GM19239 (cell line): ENCODE measurements at regions not wholly inside any gene's neighbourhood (a gene's known extent, or its start where the extent isn't known, plus 50 kb on each side); places are given as distances from the start of the nearest gene placed in this dataset.
A peak's percentile ranks its signal among the peaks of the same experiment; 100 is the strongest.
"Not testable (repeated sequence)": the region's sequence is repeated elsewhere in the genome, so short reads cannot be mapped to it uniquely, and the experiment has no call there.

ENCODE experiments used
- DNase-seq: peaks from one replicate; pipeline ENCODE4 v3.0.0; 2011; ENCODE audit warnings: low spot score; ENCODE audit not compliant: insufficient read length
- FAIRE-seq: peaks from 2 replicates; lab custom pipeline; 2011; peaks lifted over from hg19 to GRCh38; lab: Jason Lieb, UNC

GRCh38 chr6:81933089-81933488 lies 180.6 kb upstream of the TENT5A start:
- no peak for FAIRE-seq
- no peak for DNase-seq

- not testable (repeated sequence) for FAIRE-seq, DNase-seq
Observed at GRCh38 chr6:81932448-81932847, 180.0 kb upstream of the TENT5A start.

GRCh38 chr6:81929828-81930227 lies 177.3 kb upstream of the TENT5A start:
- DNase-seq = no peak
- FAIRE-seq = no peak

- FAIRE-seq (no peak), DNase-seq (no peak)
Observed at GRCh38 chr6:81925201-81925600, 172.7 kb upstream of the TENT5A start.

- DNase-seq = no peak
- no peak for FAIRE-seq
Observed at GRCh38 chr6:81909981-81910900, 157.8 kb upstream of the TENT5A start.

- no peak for FAIRE-seq
- no peak for DNase-seq
Observed at GRCh38 chr6:81909162-81909561, 156.7 kb upstream of the TENT5A start.

GRCh38 chr6:81906709-81907204 lies 154.3 kb upstream of the TENT5A start:
- FAIRE-seq (peak; percentile 47), DNase-seq (no peak)

- no peak for FAIRE-seq
- DNase-seq = no peak
Observed at GRCh38 chr6:81906041-81906440, 153.6 kb upstream of the TENT5A start.

DNA sequence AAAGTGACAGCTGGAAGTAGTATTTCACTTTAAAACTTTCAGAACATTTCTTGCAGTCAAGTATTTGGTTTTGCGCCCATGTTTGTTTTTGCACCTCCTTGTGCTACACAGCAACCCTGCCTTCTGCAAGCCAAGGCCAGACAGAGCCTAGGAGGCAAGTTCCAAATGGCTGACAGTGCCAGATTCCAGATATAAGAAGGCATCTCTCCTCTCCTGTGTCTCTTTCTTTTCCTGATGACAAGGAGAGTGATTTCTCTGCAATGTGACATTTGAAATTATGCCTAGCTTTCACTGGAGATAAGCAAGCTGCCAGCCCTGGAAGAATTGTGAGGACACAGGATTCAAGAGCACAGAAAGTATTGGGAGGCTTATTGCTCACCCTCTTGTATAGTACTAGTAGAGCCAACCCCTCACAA lies 149.1 kb upstream of the TENT5A start:
- FAIRE-seq = no peak

GRCh38 chr6:81900616-81901015 lies 148.1 kb upstream of the TENT5A start:
- FAIRE-seq = no peak
- DNase-seq = no peak

More for the DNA sequence above, 149.1 kb upstream of the TENT5A start:
- DNase-seq = no peak

- no peak for DNase-seq
- FAIRE-seq = no peak
Observed at GRCh38 chr6:81897793-81898192, 145.3 kb upstream of the TENT5A start.

DNA sequence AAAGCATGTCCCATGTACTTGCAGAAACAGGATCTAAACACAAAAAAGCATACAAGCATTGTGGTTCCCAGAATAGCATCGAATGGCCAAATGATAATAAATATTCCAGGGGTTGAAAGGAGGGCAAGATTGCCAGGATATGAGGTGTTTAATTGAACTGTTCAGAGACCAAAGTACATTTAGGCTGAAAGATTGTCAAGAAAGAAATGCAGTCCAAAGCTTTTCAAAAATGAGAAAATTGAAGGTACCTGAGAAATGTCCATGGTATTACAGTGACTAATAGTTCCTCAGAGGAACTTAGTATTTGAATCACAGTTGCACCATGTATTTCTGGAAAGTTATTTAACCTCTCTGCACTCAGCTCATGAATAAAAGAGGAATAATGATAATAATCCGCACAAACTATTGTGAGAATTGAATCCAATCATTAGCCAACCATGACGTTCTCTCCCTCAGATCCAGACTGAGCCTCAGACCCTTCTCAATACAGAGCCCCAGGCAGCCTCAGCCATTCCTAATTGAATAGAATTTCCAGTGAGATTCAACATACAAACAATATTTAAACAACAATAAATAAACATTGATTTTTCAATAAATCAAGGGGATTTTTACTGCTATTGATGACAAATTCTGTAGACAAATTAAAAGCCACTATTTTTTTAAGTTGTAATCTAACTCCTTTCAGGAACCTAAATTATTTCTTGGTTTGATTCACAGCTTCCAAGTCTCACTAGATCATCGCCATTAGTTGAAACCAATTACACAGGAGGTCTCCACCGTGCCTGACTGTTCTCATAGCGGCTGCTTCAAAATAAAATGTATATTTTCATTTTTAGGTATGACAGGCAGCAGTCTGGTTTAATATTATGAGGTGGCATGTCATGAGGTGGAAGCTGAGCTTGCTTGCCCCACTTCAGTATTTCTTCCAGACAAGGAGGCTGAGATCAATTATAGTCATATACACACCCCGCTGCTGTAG lies 144.3 kb upstream of the TENT5A start:
- FAIRE-seq (no peak), DNase-seq (no peak)

- FAIRE-seq = no peak
- no peak for DNase-seq
Observed at GRCh38 chr6:81895511-81896185, 143.2 kb upstream of the TENT5A start.

DNA sequence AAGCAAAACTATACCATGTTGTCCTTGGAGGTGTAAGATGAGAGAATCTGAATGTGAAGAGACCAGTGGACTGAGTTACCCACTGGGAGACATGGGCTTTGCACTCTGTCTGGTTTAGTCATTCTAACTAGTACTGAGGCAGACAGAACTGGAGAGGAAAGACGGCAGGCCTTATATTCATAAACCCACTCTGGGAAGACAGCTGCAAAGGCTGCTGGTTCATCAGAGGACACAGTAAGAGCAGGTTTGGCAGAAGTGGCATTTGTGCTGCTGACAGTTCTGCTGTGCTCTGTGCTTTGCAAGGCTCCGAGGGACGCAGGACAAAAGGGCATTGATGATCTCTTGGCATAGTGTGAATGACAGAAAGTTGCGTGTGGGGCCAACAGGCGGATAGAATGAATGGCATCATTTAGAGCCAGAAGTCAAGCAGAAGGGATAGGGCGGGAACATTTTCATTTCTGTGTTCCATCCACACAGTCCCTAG lies 142.3 kb upstream of the TENT5A start:
- FAIRE-seq = no peak
- DNase-seq = no peak

DNA sequence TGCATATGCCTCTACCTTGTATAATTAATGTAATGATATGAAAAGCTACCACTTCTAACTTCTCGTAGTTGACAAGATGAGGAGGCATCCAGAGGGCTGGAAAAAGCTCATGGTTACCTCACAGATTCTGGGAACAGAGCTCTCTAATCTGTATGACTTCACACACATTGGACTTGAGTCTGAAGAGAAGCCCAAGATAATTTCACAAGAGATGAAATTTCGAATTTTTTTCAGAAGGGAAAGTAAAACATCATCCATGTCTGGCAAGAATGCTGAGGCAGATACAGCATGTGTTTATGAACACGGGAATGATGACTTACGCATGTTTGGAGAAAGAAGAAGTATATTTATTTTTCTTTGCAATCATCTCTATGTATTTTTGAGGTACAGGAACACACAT lies 141.8 kb upstream of the TENT5A start:
- no peak for DNase-seq

DNA sequence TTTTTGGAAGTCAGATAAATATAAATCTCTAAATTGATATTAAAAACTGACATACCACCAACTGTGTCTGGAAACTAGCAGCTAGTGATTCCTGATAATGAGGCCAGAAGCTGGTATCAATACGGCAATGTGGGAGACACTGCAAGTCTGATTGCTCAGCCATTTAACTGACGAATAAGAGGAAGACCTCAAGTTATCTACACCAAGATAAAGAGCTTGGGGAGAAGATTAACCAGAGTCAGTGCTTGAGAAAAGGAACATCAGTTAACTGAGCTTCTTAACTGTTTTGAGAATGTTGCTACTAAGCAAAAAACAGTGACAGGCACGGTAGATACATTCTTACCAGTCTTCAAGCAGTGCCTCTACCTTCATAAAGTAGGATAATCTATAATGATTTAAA lies 140.4 kb upstream of the TENT5A start:
- DNase-seq = no peak
- FAIRE-seq = no peak

More for the DNA sequence above, 141.8 kb upstream of the TENT5A start:
- no peak for FAIRE-seq

DNA sequence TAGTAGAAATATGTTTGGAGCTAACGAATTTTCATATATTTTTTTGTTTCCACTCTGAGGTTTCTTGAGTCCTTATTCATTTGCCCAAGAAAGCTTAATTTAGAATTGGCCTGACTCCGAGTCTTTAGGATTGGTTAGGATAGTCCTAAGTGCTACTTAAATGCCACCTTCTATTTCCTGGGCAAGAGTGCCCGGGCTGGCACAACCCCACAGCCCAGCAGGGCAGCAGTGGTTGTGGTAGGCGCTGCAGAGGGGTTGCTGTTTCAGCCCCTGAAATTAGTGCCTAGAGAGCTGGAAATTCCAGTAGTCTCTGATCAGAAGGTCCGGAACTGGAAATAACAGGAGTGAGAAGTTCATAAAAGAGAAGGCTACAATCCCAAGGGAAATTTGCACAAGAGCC lies 139.4 kb upstream of the TENT5A start:
- FAIRE-seq = no peak

GRCh38 chr6:81890846-81891245 lies 138.4 kb upstream of the TENT5A start:
- DNase-seq (no peak), FAIRE-seq (no peak)

More for the DNA sequence above, 139.4 kb upstream of the TENT5A start:
- no peak for DNase-seq

GRCh38 chr6:81889377-81890053 lies 137.0 kb upstream of the TENT5A start:
- FAIRE-seq (no peak), DNase-seq (no peak)
